Mesenchymal stem cell (in vitro differentiated cells and primary cell): ENCODE measurements at regions not wholly inside any gene's neighbourhood (a gene's known extent, or its start where the extent isn't known, plus 50 kb on each side); places are given as distances from the start of the nearest gene placed in this dataset.

ENCODE experiments used
- DNase-seq: peaks from one replicate; pipeline ENCODE4 v3.0.0-alpha.2; 2013
- H2AFZ ChIP-seq: one replicate; pipeline ENCODE4 v1.6.1; 2013; ENCODE audit warnings: low read depth, mild to moderate bottlenecking, control low read depth, inconsistent platforms, low read length, moderate library complexity
- H2AK5ac ChIP-seq: 2 replicates; pipeline ENCODE4 v1.6.1; 2013; ENCODE audit warnings: low read length, moderate library complexity, mild to moderate bottlenecking, inconsistent platforms; ENCODE audit not compliant: severe bottlenecking
- H2BK120ac ChIP-seq: one replicate; pipeline ENCODE4 v1.6.1; 2013; ENCODE audit warnings: low read depth, mild to moderate bottlenecking, inconsistent platforms, low read length, moderate library complexity
- H2BK12ac ChIP-seq, 2 experiments: one replicate each; pipeline ENCODE4 v1.6.1; 2013; ENCODE audit warnings: inconsistent platforms in 2 of 2, low read length in 2 of 2, mild to moderate bottlenecking in 2 of 2, moderate library complexity in 2 of 2, control low read depth in 1 of 2
- H2BK15ac ChIP-seq: one replicate; pipeline ENCODE4 v1.6.1; 2013; ENCODE audit warnings: mild to moderate bottlenecking, low read depth, inconsistent platforms; ENCODE audit not compliant: poor library complexity, severe bottlenecking
- H2BK5ac ChIP-seq: 2 replicates; pipeline ENCODE4 v1.6.1; 2013; ENCODE audit warnings: low read depth, mild to moderate bottlenecking, low read length, control low read depth, inconsistent platforms; ENCODE audit not compliant: poor library complexity, severe bottlenecking
- H3K14ac ChIP-seq, 2 experiments: one replicate each; pipeline ENCODE4 v1.6.1; 2013; ENCODE audit warnings: inconsistent platforms in 2 of 2, low read length in 2 of 2, control low read depth in 1 of 2, mild to moderate bottlenecking in 1 of 2, moderate library complexity in 1 of 2
- H3K18ac ChIP-seq, 2 experiments: one replicate each; pipeline ENCODE4 v1.6.1; 2013; ENCODE audit warnings: inconsistent platforms in 2 of 2, low read length in 2 of 2, control low read depth in 1 of 2, low read depth in 1 of 2, mild to moderate bottlenecking in 1 of 2
- H3K23ac ChIP-seq, 2 experiments: one replicate each; pipeline ENCODE4 v1.6.1; 2013; ENCODE audit warnings: inconsistent platforms in 2 of 2, low read length in 2 of 2, mild to moderate bottlenecking in 2 of 2, moderate library complexity in 2 of 2, control low read depth in 1 of 2
- H3K27ac ChIP-seq: 2 replicates; pipeline ENCODE4 v1.5.1; 2013; ENCODE audit warnings: mild to moderate bottlenecking, moderate library complexity, low read length, control low read depth, inconsistent platforms; ENCODE audit not compliant: poor library complexity, severe bottlenecking
- H3K27me3 ChIP-seq, 2 experiments: 2 replicates each; pipeline versions ENCODE4 v1.6.1 to v1.7.0; 2013; ENCODE audit warnings: low read length in 2 of 2, mild to moderate bottlenecking in 2 of 2, moderate library complexity in 2 of 2, control low read depth in 1 of 2, inconsistent platforms in 1 of 2; ENCODE audit not compliant: control insufficient read depth in 1 of 2, insufficient read depth in 1 of 2
- H3K36me3 ChIP-seq, 2 experiments: 2 replicates each; pipeline versions ENCODE4 v1.6.1 to v1.7.0; 2013; ENCODE audit warnings: low read length in 2 of 2, control low read depth in 1 of 2, inconsistent platforms in 1 of 2, low read depth in 1 of 2, mild to moderate bottlenecking in 1 of 2; ENCODE audit not compliant: insufficient read depth in 2 of 2, control insufficient read depth in 1 of 2
- H3K4ac ChIP-seq, 2 experiments: one replicate each; pipeline ENCODE4 v1.6.1; 2013; ENCODE audit warnings: inconsistent platforms in 2 of 2, low read length in 2 of 2, mild to moderate bottlenecking in 2 of 2, moderate library complexity in 2 of 2, control low read depth in 1 of 2, low read depth in 1 of 2
- H3K4me1 ChIP-seq: 2 replicates; pipeline ENCODE4 v1.6.1; 2013; ENCODE audit warnings: low read depth, low read length, control low read depth; ENCODE audit not compliant: control insufficient read depth, insufficient read depth
- H3K4me2 ChIP-seq: 2 replicates; pipeline ENCODE4 v1.6.1; 2013; ENCODE audit warnings: low read length, mild to moderate bottlenecking, inconsistent platforms; ENCODE audit not compliant: poor library complexity, severe bottlenecking
- H3K4me3 ChIP-seq, 2 experiments: 2 replicates each; pipeline versions ENCODE4 v1.5.1 to v1.7.0; 2013; ENCODE audit warnings: low read length in 2 of 2, mild to moderate bottlenecking in 2 of 2, control low read depth in 1 of 2, low read depth in 1 of 2; ENCODE audit not compliant: insufficient read depth in 1 of 2
- H3K79me1 ChIP-seq: replicated peaks from 2 replicates; pipeline ENCODE4 v1.6.1; 2013; ENCODE audit warnings: mild to moderate bottlenecking, control low read depth, low read length, inconsistent platforms; ENCODE audit not compliant: poor library complexity, severe bottlenecking
- H3K9ac ChIP-seq: 2 replicates; pipeline ENCODE4 v1.7.0; 2013; ENCODE audit warnings: mild to moderate bottlenecking, low read length, moderate library complexity
- H3K9me3 ChIP-seq: 2 replicates; pipeline ENCODE4 v1.7.0; 2013; ENCODE audit warnings: mild to moderate bottlenecking, low read length; ENCODE audit not compliant: control insufficient read depth
- H4K8ac ChIP-seq: one replicate; pipeline ENCODE4 v1.6.1; 2013; ENCODE audit warnings: inconsistent platforms, mild to moderate bottlenecking, low read length, moderate library complexity
- H4K91ac ChIP-seq: one replicate; pipeline ENCODE4 v1.6.1; 2013; ENCODE audit warnings: mild to moderate bottlenecking, low read length, inconsistent platforms
- WGBS: methylation state at CpG from one replicate; pipeline ENCODE4 v1.1.7; 2013; ENCODE audit warnings: mixed read lengths; 5-methylcytosine and 5-hydroxymethylcytosine counted together

- Histone ChIP-seq H3K4me1 (peaks cover 3% of the 10 kb centered on the region), H2BK5ac (no peak overlapping the region), H3K14ac (no peak overlapping the region), H2AFZ (no peak overlapping the region), H3K4me3 (no peak overlapping the region), H3K4me2 (no peak overlapping the region), H3K27ac (no peak overlapping the region), H4K91ac (no peak overlapping the region), H3K4ac (no peak overlapping the region), H3K18ac (no peak overlapping the region), H2AK5ac (no peak overlapping the region), H2BK120ac (no peak overlapping the region), H4K8ac (no peak overlapping the region), H2BK15ac (no peak overlapping the region), H3K27me3 (no peaks in the 10 kb centered on the region), H3K79me1 (no peaks in the 10 kb centered on the region), H3K9me3 (no peaks in the 10 kb centered on the region), H2BK12ac (no peak overlapping the region), H3K23ac (no peak overlapping the region), H3K9ac (no peak overlapping the region), H3K36me3 (no peaks in the 10 kb centered on the region)
- no peak for DNase-seq
- WGBS, result 93% methylated on average over 4 of the region's 7 CpGs
These were observed 66.9 kb upstream of the NEIL3 start for GRCh38 chr4:177242651-177243286.

DNA sequence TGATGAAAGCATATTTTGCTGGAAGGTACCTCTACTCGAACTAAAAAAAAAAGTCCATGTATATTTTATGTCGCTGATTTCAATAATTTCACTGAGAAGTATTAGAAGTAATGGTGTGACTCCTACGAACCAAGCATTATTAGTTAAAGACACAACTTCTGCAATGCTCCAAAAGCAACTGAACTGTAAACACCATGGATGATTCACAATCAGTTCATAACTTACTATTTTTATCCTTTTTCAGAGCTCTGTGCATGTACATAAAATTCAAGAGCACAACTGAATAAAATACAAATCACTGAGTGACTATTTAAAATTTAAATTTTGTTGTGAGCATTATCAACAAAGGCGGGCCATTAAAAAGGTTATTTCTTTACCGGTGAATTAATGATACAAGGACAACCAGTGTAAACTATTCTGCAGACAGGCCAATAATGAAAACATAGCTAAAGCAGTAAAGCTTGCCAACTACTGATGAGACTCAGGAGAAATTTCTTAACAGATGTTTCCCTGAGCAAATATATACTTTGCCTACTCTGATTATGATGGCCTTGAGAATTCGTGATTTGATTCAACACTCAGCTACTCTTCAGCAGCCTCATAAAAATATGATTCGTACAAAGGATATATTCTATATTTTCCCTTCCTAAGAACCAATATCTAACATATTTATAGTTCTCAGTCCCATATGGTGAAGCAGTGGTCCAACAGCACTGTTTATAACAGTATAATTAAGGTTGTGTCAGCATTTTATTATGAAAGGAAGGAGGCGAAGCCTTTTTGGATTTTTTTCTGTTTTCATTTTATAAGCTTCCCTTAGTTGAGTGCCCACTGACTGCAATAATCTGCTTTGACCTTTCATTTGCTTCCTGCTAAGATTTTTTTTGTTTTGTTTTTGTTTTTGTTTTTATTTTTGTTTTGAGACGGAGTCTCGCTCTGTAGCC lies 62.8 kb upstream of the NEIL3 start:
- H4K91ac ChIP-seq, result no peak overlapping the region
- no peak overlapping the region for H3K27ac ChIP-seq
- H2BK15ac ChIP-seq, result no peak overlapping the region
- H3K23ac ChIP-seq, result no peak overlapping the region
- no peak overlapping the region for H3K4me2 ChIP-seq
- WGBS, result 93% methylated on average over 8 of the region's 10 CpGs
- H3K4me1 ChIP-seq, result no peaks in the 10 kb centered on the region
- H2BK120ac ChIP-seq, result no peak overlapping the region
- peak overlapping the region; percentile 53 for H3K9ac ChIP-seq
- H3K18ac ChIP-seq, result no peak overlapping the region
- no peak overlapping the region for H4K8ac ChIP-seq
- H3K36me3 ChIP-seq, result no peaks in the 10 kb centered on the region
- no peak overlapping the region for H3K4ac ChIP-seq
- DNase-seq, result peak; percentile 23
- H2BK12ac ChIP-seq, result no peak overlapping the region
- H2AK5ac ChIP-seq, result no peak overlapping the region
- no peak overlapping the region for H2AFZ ChIP-seq
- no peaks in the 10 kb centered on the region for H3K9me3 ChIP-seq
- H3K27me3 ChIP-seq, result no peaks in the 10 kb centered on the region
- no peaks in the 10 kb centered on the region for H3K79me1 ChIP-seq
- H3K14ac ChIP-seq, result no peak overlapping the region
- no peak overlapping the region for H3K4me3 ChIP-seq
- H2BK5ac ChIP-seq, result no peak overlapping the region

DNA sequence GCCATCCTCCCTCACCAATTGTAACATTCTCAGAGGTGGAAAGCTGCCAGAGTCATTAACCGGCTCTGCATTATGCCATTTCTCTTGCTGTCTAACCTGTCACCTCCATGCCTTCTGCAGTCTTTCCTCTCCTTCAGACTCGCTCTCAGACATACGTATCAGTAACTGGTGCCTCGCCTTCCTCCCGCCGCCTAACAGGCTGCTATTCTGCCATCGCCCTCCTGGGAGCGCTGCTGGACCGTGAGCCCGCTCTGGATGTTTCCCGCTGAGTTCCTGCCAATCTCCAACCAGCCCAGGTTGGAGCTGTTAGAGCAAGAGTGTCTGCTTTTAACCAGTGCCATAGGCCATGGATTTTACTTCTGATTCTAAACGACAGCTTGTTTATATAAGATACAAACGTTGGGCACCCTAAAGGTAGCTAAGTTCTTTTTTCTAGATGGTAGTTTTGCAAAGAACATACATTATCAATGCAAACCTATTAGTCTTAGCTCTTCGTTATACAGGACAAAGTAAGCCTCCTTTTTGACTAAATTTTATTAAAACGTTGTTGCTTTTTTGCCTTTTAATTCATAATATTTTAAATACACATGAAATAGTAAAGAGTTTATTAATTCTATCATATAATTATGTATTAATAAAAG lies 59.5 kb upstream of the NEIL3 start:
- Histone ChIP-seq H2BK120ac (no peak overlapping the region), H3K4ac (no peak overlapping the region), H3K27ac (no peak overlapping the region), H4K91ac (no peak overlapping the region), H3K4me3 (no peak overlapping the region), H3K9me3 (no peaks in the 10 kb centered on the region), H4K8ac (no peak overlapping the region), H3K14ac (no peak overlapping the region), H3K79me1 (no peaks in the 10 kb centered on the region), H2BK15ac (no peak overlapping the region), H2AFZ (peak overlapping the region; percentile 76), H3K18ac (peak overlapping the region in 1 of 2 experiments; percentile 34), H3K9ac (no peak overlapping the region), H2BK5ac (no peak overlapping the region), H2BK12ac (no peak overlapping the region), H2AK5ac (no peak overlapping the region), H3K4me2 (no peak overlapping the region), H3K27me3 (no peaks in the 10 kb centered on the region), H3K23ac (no peak overlapping the region), H3K36me3 (no peaks in the 10 kb centered on the region), H3K4me1 (no peaks in the 10 kb centered on the region)
- 5% methylated on average over 10 of the region's 15 CpGs for WGBS
- peak; percentile 65 for DNase-seq

DNA sequence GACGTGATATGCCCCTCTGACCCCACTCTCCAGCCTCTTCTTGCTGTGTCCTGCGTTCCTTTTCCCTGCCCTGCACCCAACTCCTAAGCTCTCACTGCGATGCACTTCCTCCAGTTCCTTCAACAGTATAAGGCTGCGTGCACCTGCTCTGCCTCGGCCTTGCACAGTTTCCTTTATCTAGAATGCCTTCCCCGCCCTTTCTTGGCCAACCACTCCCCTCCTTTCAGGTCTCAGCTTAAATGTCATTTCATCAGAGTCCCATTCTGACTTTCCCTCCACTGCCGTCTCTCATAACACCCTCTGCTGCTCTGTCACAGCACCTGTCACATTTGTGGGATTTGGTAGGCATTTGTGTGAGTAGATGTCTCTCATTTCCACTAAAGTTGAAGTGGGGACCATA lies 58.4 kb upstream of the NEIL3 start:
- Histone ChIP-seq H2BK120ac (no peak overlapping the region), H3K4me1 (no peaks in the 10 kb centered on the region), H2AK5ac (no peak overlapping the region), H2BK15ac (no peak overlapping the region), H2AFZ (no peak overlapping the region), H2BK12ac (no peak overlapping the region), H3K4ac (no peak overlapping the region), H3K27me3 (no peaks in the 10 kb centered on the region), H3K14ac (no peak overlapping the region), H3K36me3 (no peaks in the 10 kb centered on the region), H3K18ac (no peak overlapping the region), H4K91ac (no peak overlapping the region), H3K9ac (no peak overlapping the region), H3K4me2 (no peak overlapping the region), H3K4me3 (no peak overlapping the region), H3K79me1 (no peaks in the 10 kb centered on the region), H3K27ac (no peak overlapping the region), H2BK5ac (no peak overlapping the region), H3K23ac (no peak overlapping the region), H3K9me3 (no peaks in the 10 kb centered on the region), H4K8ac (no peak overlapping the region)
- WGBS, result 87% methylated on average over 6 of the region's 7 CpGs
- DNase-seq, result no peak
